ENCODE measurements at regions not wholly inside any gene's neighbourhood (a gene's known extent, or its start where the extent isn't known, plus 50 kb on each side); places are given as distances from the start of the nearest gene placed in this dataset.

DNA sequence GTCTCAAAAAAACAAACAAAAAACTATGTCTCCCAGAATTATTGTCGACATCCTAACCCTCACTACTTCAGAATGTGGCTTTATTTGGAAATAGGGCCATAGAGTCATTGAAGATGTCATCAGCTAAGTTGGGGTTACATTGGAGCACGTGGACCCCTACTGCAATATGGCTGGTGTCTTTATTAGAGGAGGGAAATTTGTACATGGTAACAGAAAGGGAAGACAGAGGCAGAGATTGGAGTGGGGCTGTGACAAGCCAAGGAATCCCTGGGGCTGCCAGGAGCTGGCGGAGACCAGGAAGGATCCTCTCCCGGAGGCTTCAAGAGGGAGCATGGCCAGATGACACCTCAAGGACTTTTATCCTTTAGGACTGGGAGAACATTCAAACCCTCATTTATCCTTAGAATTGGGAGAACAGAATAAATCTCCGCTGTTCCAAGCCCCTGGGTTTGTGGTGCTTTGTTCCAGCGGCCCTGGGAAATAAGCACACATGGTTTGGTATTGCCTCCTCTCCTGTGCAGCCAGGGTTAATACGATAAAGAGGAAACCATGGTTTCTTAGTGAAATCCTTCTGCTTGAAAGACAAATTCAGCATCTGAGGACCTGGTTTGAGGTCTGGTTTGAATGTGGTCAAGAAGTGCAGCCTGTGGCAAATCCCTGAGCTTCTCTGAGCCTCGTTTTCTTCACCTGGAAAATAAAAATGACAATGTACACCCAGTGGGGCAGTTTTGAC, 184.7 kb downstream of the MYCN start:
- no peak for FAIRE-seq

DNA sequence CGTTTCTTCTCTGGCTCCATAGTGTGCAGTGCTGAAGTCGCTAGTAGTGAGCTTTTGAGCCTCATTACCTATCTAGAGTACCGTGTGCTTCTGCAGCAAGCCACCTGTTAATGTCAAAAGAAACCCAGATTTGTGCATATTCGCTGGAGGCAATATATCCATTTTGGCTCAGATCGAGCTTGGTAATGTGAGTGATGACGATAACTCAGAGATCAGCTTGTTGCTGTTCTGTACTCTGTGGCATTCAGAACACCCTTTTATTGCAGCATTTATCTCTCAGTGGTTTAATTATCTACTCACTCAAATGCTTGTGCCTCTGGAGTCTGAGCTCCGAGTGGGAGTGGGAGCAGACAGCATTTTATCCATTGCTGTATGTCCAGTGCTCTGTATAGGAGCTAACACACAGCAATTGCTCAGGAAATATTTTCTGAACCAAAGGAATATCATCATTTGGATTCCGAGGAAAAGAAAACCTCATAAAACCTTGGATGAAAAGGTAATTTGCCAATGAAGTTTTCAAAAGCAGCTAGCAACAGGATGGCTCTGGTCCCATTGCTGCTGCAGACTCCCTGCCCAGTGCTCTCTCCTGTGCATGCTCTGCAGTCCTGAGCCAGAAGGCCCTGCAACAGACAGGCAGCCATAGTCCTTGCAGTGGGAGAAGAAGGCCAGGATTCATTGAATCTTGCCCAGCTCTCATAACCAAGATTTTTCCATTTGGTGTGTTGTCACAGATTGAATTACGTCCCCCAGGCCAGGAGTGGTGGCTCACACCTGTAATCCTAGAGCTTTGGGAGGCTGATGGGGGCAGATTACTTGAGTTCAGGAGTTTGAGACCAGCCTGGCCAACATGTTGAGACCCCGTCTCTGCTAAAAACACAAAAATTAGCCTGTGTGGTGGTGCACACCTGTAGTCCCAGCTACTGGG, 183.8 kb downstream of the MYCN start:
- FAIRE-seq = no peak

DNA sequence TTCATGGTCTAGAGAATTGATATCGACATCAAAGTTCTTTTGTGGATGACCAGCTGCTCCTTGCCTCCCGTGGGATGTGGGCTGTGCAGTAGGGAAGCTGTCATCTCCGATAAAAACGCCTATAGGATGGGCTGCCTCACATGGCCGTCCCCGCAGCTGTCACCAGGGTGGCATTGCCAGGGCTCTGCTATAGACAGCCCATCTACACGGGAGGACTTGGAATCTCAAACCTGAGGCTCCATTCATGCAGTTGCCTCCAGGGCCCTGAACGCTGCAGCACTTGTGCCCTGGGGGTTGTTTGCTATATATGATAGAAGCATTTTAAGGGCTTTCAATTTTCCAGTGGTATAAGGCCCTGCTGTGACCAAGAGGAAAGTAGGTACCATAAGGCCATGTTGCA, 183.1 kb downstream of the MYCN start:
- FAIRE-seq = no peak

DNA sequence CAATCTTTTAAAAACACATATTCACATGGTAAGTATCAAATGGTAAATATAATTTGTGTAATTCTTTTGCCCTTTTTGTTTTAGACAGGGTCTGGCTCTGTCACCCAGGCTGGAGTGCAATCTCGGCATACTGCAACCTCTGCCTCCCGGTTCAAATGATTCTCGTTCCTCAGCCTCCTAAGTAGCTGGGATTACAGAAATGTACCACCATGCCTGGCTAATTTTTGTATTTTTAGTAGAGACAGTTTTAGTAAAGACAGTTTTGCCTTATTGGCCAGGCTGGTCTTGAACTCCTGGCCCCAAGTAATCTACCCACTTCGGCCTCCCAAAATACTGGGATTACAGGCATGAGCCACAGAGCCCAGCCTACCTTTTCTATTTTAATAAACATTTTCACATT, 182.2 kb downstream of the MYCN start:
- no peak for FAIRE-seq

DNA sequence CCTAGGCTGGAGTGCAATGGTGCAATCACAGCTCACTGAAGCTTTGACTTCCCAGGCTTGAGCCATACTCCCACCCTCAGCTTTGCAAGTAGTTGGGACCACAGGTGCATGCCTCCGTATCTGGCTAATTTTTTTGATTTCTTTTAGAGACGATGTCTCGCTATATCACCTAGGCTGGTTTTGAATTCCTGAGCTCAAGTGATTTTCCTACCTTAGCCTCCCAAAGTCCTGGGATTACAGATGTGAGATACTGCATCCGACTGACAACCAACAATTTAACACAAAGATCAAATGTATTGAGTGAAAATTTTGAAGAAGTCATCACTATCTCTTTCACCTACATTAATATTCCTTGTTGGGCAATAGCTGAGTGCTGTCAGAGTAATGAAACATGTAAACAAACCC, 181.6 kb downstream of the MYCN start:
- no peak for FAIRE-seq

DNA sequence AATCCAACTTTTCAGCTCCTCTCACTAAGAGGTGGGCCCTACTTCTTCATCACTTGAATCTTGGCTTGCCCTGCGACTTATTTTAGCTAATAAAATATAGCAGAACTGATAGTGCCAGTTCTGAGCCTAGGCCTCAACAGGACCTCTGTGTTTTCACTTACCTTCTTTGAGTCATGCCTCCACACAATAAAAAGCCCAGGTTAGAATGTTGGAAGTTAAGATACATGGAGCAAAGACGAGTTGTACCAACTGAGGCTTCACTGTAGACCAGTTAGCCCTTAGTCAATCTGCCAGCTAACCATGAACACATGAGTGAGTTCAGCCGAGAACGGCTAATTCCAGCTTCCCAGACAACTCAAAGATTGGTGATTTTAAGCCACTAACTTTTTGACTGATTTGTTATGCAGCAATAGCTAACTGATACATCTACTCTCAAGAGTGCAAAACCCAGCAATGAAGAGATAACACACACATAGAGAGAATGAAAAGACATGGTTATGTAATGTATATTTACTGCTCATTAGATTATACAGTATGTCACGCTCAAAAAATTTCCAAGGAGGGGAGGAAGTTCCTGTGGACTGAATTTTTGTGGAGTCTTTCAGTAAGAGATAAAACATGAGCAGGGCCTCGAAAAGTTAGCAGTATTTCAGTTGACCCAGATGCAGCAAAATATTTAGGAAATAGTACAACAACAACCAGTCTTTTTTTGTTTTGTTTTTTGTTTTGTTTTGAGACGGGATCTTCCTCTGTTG, 181.1 kb downstream of the MYCN start:
- no peak for FAIRE-seq

DNA sequence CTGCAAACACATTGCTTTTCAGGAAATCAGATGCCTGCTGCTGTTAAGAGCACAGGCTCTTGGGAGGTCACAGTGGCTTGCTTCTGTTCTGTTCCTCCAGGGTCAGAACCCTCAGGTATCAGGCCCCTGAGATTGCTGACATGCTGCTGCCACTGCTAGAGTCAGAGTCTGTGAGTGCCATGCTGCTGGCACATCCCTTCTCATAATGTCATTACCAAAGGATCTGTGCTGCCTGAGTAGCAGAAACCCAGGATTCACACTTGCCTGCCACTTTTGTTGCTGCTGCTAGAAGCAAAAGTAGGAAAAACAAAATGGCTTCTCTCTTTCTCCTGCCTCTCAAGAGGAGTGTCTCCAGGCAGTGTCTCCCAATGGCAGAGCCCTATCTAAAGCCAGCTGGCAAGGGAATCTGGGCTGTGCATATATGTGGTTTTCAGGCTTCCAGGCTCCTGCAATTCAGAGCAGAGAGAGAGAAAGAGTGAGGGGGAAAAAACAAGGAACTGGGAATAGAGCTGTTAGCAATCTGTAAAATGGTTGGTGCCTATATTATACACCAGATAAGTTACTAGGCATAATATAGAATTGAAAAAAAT, 180.3 kb downstream of the MYCN start:
- no peak for FAIRE-seq

DNA sequence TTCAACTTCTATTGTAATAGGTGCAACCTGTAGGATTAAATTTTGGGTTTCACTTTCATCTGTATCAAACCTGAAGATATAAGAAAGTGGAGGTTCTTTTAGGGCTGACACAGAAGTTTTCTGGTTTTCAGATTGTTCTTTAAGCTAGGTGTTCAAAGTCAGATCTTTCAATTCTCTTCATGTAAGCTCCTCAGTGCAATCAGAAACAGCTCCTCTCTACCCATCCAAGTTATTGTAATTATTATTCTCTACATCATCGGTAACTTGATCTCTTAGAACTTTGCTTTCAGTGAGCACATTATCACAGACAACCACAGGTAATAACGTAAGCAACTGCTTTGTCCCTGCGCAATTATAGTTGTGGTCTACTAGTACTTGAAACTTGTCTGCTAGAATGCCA, 179.4 kb downstream of the MYCN start:
- no peak for FAIRE-seq

DNA sequence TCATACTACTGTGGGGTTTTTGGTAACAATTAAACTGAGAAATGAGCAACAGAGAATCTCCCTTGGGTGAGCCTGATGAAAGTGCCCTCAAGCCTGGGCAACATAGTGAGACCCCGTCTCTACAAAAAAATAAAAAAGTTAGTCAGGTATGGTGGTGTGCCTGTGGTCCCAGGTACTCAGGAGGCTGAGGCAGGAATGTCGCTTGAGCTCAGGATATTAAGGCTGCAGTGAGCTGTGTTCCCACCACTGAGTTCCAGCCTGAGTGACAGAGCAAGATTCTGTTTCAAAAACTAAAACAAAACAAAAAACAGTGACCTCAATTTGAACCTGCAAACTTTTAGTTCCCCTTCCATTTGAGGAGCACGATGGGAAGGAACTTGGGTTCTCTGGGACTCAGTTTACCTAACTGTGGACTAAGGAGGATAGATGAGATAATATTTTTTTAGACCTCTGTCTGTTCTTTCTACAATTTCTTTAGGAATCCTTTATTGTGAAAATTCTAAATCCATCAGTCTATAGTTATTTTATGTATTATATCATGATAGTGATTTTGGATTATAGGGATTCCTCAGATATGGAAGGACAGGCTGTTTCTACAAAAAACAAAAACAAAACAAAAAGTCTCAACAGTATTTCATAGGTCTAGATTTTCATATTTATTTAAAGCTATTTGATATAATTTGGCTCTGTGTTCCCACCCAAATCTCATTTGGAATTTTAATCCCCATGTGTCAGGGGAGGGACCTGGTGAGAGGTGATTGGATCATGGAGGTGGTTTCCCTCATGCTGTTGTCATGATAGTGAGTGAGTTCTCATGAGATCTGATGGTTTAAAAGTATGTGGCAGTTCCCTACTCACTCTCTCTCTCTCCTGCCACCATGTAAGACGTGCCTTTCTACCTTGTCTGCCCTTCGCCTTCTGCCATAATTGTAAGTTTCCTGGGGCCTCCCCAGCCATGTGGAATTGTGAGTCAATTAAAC, 178.6 kb downstream of the MYCN start:
- no peak for FAIRE-seq

DNA sequence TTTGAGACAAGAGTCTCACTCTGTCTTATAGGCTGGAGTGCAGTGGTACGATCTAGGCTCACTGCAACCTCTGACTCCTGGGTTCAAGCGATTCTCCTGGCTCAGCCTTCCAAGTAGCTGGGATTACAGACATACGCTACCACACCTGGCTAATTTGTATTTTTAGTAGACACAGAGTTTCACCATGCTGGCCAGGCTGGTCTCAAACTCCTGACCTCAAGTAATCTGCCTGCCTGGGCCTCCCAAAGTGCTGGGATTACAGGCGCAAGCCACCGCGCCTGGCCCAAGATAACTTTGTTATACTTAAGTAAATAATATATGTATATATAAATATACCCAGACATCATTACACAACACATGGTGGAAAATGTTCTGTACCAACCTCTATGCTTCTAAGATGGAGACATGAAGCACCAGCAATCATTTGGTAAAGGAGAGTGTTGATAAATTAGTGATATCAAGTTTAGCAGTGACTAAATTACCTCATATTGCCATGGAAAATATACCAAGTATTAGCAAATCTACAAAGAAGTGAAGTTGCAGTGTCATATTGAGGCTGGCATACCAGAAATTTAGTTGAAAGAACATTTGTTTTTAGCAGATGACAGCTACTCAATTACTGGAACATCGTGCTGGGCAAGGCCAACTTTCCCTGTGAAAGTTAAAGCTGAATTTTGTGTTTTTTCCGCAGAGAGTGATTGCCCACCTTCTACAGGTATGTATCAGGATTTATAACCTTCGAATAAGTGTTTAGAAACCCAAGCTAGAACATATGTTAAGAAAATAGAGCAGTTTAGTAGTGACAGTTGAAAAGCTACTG, 177.7 kb downstream of the MYCN start:
- FAIRE-seq = no peak

DNA sequence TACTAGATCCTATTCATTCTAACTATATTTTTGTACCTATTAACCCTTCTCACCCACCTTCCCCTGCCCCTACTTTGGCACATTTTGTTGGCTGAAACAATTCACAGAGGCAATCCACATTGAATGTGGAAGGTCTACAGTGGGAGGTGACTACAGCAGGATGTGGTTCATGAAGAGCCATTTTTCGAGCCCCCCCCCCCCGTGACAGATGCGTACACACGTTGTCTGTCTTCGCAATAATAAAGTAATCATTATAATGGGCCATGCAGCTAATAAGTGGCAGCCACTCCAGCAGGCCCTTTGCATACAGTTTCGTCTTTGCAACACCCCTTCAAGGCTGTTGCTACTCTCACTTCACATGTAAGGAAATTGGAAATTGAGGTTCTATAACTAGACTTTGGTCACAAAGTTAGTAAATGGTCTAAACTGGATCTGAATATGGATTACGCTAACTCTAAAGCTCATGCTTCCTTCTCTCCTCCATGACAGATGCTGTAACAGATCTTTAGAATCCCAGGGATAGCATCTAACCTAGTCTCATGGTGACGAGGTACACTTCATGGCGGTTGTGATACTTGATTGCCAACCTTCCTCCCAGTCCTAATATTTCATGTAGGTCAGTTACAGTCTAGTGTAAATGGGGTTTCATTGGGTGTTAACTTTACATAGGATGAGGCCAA, 176.8 kb downstream of the MYCN start:
- FAIRE-seq = no peak

DNA sequence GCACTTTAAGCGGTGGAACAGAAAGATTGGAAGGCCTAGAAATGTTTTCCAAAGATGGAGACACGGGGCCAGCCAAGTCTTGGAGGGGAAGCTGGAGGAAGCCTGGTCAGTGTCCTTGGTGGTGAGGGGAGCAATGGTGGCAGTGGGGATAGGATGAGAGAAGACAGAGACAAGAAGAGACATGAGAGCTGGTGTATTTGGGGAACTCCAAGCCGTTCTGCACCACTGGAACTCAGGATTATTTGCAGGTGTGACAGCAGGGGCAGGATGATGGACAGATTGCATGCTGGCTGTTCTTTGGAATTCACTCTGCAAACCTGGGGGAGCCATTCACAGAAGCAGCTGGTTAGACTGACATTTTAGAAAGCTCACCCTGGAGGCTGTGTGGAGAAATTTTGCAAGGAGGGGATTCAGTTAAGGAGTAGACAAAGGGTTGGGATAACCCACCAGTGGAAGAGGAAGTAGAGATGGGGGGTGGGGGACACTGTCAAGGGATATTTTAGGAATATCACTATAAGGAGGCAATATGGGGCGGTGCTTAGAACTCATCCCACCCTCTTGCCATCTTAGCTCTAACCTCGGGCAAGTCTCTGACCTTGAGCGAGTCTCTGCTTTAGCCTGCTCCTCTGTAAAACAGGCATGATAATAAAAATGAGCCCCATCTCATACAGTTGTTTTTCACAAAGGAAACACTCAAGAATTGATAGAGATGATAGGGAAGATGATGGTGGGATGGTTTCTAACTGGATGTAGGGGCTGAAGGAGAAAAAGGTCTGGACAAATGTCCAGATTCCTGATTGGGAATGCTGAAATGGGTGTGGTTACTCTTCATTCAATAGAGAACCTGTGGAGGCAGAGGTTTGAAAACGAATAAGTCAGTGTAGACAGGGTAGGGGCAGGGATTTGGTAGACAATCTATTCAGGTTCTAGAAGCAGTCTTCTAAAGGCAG, 175.8 kb downstream of the MYCN start:
- no peak for FAIRE-seq

DNA sequence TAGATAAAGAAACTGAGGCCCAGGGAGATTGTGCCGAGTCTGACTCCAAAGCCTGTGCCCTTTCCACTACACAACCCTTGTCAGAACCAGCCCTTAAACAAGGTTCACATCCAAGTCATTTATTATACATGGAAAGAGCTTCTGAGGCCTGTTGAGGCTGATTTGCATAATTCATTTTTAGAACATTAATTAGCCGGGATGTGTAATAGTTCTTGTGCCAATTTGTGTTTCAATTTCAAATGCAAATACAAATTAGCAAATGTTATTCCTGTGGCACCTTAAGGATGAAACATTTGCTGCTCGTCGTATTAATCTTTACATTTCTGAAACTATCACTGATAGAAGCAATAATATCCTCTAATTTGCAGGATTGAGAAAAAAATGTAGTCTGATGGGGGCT, 174.9 kb downstream of the MYCN start:
- FAIRE-seq = no peak

DNA sequence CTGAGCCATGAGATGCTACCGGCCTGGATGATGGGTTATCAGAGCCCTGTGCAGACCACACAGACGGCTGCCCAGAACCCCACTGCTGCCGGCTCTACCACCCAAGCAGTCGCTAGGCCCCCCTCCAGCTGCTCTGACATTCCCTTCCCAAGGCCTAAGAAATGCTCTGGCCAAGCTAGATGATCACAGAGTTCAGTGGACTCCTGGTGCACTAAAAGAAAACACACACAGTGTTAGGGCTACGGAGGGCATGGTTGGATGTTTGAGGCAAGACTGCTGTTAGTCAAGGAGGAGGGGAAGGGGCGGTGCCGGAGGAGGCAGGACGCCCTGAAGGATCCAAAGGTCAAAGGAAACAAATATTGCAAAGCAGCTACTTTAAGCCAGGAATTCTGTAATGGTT, 174.5 kb downstream of the MYCN start:
- no peak for FAIRE-seq

DNA sequence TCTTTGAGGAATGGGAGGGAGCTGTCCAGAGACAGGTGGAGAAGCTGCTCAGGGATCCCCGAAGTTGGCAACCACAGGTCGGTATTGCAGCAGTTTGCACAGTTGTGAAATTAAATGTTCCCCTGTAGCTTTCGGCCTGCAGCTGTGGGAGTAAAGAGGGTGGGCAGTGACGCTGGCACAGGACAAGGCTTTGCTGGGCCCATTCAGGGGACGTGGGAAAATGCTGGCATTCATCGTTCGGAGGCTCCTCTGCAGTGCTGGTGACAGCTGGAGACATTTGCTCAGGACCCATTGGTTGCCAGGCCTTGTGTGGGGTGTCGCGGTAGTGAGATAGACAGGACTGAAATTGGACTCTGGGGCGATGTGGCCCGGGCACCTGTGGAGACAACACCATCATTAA, 173.7 kb downstream of the MYCN start:
- FAIRE-seq = no peak

DNA sequence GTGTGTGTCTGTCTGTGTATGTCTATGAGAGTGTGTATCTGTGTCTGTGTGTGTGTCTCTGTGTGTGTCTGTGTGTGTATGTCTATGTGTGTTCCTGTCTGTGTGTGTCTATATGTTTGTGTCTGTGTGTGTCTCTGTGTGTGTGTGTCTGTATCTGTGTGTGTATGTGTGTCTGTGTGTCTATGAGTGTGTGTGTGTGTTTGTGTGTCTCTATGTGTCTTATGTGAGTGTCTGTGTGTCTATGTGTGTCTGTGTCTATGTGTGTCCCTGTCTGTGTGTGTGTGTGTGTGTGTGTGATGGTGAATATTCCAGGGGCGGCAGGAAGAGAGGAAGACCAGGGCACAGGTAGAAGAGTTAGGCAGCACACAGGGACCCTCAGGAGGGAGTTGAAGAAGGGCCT, 173.2 kb downstream of the MYCN start:
- FAIRE-seq = no peak

DNA sequence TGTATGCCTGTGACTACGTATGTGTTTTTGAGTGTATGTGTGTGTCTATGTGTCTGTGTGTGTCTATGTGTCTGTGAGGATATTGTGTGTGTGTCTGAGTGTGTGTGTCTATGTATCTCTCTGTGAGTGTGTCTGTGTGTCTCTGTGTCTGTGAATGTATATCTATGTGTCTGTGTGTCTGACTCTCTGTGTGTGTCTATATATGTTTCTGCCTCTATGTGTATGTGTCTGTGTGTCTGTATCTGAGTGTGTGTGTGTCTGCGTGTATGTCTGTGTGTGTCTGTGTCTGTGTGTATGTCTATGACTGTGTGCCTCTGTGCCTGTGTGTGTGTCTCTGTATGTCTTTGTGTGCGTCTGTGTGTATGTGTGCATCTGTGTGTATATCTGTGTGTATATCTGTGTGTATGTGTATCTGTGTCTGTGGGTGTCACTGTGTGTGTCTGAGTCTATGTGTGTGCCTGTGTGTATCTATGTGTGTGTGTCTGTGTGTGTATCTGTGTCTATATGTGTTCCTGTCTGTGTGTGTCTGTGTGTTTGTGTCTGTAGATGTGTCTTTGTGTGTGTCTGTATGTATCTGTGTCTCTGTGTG, 172.7 kb downstream of the MYCN start:
- no peak for FAIRE-seq

DNA sequence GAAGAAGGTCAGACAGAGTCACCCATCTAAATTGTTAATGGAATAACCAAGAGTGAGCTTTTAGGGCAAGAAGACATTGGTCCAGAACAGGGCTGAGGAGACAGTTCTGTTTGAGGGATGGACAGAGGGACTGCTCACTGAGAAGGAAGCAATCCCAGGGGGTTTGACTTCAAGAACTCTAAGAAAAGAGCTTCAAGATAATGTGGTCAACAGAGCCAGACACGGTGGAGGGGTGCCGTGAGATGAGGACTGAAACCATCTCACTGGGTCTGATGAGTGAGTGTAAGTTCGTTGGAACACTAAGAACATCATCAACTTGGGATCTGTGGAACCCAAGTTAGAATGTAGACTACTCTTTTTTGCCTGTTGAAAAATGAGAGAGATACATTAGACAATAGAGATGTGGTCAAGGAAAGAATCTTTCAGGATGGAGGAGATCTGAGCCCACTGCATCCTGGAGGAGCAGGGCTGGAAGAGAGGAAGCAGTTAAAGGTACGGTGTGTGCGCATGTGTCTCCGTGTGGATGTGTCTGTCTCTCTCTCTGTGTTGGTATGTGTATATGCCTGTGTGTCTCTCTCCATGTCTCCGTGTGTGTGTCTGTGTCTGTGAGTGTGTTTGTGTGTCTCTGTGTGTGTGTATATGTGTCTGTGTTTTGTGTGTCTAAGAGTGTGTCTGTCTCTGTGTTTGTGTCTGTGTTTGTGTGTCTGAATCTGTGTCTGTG, 172.1 kb downstream of the MYCN start:
- FAIRE-seq = no peak
